ENCODE measurements at regions not wholly inside any gene's neighbourhood (a gene's known extent, or its start where the extent isn't known, plus 50 kb on each side); places are given as distances from the start of the nearest gene placed in this dataset.

DNA sequence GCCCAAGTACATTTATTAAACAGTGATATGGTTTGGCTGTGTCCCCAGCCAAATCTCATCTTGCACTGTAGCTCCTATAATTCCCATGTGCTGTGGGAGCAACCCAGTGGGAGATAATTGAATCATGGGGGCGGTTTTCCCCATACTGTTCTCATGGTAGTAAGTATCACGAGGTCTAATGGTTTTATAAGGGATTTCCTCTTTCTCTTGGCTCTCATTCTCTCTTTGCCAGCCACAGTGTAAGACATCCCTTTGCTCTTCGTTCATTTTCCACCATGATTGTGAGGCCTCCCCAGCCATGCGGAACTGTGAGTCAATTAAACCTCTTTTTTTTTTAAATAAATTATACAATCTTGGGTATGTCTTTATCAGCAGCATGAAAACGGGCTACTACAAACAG, 228.0 kb upstream of the TP63 start:
- Histone ChIP-seq H3K4me1 (no peaks in the 10 kb centered on the region), H3K4me3 (no peak overlapping the region), H3K36me3 (no peaks in the 10 kb centered on the region), H3K27me3 (no peaks in the 10 kb centered on the region), H3K9me3 (no peaks in the 10 kb centered on the region), H3K27ac (no peak overlapping the region)
- no peak for ATAC-seq (ENCODE audit: low FRiP score in 2 of 2)
- 81 to 90% methylated on average over 5 of the region's 5 CpGs for WGBS, 2 donors
- TF ChIP-seq CTCF (IDR thresholded peaks at IDR 0.05) (no peak), POLR2A (IDR thresholded peaks at IDR 0.05) (no peak), POLR2AphosphoS5 (IDR thresholded peaks at IDR 0.05) (no peak), EP300 (IDR thresholded peaks at IDR 0.05) (no peak)
- no peak for DNase-seq

GRCh38 chr3:189404024-189404423, 227.2 kb upstream of the TP63 start:
- H3K27ac ChIP-seq, result no peak overlapping the region
- H3K27me3 ChIP-seq, result no peaks in the 10 kb centered on the region
- DNase-seq (no peak), ATAC-seq (ENCODE audit: low FRiP score in 2 of 2) (no peak)
- no peaks in the 10 kb centered on the region for H3K4me1 ChIP-seq
- no peaks in the 10 kb centered on the region for H3K9me3 ChIP-seq
- H3K4me3 ChIP-seq, result no peak overlapping the region
- no peaks in the 10 kb centered on the region for H3K36me3 ChIP-seq
- TF ChIP-seq POLR2AphosphoS5 (IDR thresholded peaks at IDR 0.05), result no peak
- no peak for TF ChIP-seq EP300 (IDR thresholded peaks at IDR 0.05)
- no peak for TF ChIP-seq CTCF (IDR thresholded peaks at IDR 0.05)
- TF ChIP-seq POLR2A (IDR thresholded peaks at IDR 0.05), result no peak

GRCh38 chr3:189404797-189405484, 226.2 kb upstream of the TP63 start:
- no peak for DNase-seq
- H3K4me1 ChIP-seq, result no peaks in the 10 kb centered on the region
- WGBS, 2 donors, result 78 to 87% methylated on average over 3 of the region's 3 CpGs
- H3K4me3 ChIP-seq, result no peak overlapping the region
- H3K9me3 ChIP-seq, result no peaks in the 10 kb centered on the region
- ATAC-seq (ENCODE audit: low FRiP score in 2 of 2), result no peak
- H3K36me3 ChIP-seq, result no peaks in the 10 kb centered on the region
- TF ChIP-seq POLR2AphosphoS5 (IDR thresholded peaks at IDR 0.05) (no peak), POLR2A (IDR thresholded peaks at IDR 0.05) (no peak), EP300 (IDR thresholded peaks at IDR 0.05) (no peak), CTCF (IDR thresholded peaks at IDR 0.05) (no peak)
- H3K27ac ChIP-seq, result no peak overlapping the region
- no peaks in the 10 kb centered on the region for H3K27me3 ChIP-seq

GRCh38 chr3:189406148-189406547, 225.0 kb upstream of the TP63 start:
- ATAC-seq (ENCODE audit: low FRiP score in 2 of 2) (peak in 1 of 2 donors; percentile 73), DNase-seq (no peak)
- no peaks in the 10 kb centered on the region for H3K9me3 ChIP-seq
- no peak overlapping the region for H3K27ac ChIP-seq
- TF ChIP-seq POLR2AphosphoS5 (IDR thresholded peaks at IDR 0.05), result no peak
- no peak for TF ChIP-seq EP300 (IDR thresholded peaks at IDR 0.05)
- TF ChIP-seq POLR2A (IDR thresholded peaks at IDR 0.05), result no peak
- TF ChIP-seq CTCF (IDR thresholded peaks at IDR 0.05), result no peak
- 80 to 91% methylated on average over 1 of the region's 1 CpG for WGBS, 2 donors
- no peaks in the 10 kb centered on the region for H3K27me3 ChIP-seq
- no peaks in the 10 kb centered on the region for H3K36me3 ChIP-seq
- no peaks in the 10 kb centered on the region for H3K4me1 ChIP-seq
- no peak overlapping the region for H3K4me3 ChIP-seq

DNA sequence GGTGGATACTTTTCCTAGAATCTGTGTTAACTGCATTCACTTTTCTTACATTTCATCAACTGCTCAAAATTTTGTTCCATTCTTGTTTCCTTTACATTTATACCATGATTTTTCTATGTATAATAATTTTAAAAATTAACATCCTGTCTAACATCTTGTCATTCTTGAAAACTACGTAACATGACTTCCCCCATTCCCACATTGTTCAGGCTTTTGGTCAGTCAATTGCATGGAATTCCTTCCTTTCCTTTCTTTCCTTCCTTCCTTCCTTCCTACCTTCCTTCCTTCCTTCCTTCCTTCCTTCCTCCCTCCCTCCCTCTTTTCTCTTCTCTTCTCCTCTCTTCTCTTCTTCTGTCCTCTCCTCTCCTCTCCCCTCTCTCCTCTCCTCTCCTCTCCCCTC, 220.7 kb upstream of the TP63 start:
- Histone ChIP-seq H3K27ac (no peak overlapping the region), H3K4me1 (no peaks in the 10 kb centered on the region), H3K27me3 (no peaks in the 10 kb centered on the region), H3K4me3 (no peak overlapping the region), H3K9me3 (no peaks in the 10 kb centered on the region), H3K36me3 (no peaks in the 10 kb centered on the region)
- 70 to 85% methylated on average over 1 of the region's 1 CpG for WGBS, 2 donors
- DNase-seq, result no peak
- no peak for ATAC-seq (ENCODE audit: low FRiP score in 2 of 2)
- no peak for TF ChIP-seq POLR2AphosphoS5 (IDR thresholded peaks at IDR 0.05)
- no peak for TF ChIP-seq CTCF (IDR thresholded peaks at IDR 0.05)
- no peak for TF ChIP-seq EP300 (IDR thresholded peaks at IDR 0.05)
- TF ChIP-seq POLR2A (IDR thresholded peaks at IDR 0.05), result no peak
